HepG2 (cell line): ENCODE measurements at regions not wholly inside any gene's neighbourhood (a gene's known extent, or its start where the extent isn't known, plus 50 kb on each side); places are given as distances from the start of the nearest gene placed in this dataset.

Experiments used
- ATAC-seq: fragments of 200-7000 bp; cut with Tn5 transposase; 3 replicates; pipeline ENCODE4 v1.9.1; 2020; ENCODE audit warnings: mild to moderate bottlenecking, moderate library complexity
- BruUV-seq: library from RNA; stranded (reverse); fragments of 400-500 nt; replicated peaks from 2 replicates; lab custom pipeline; 2021; lab: Mats Ljungman, UMichigan
- CTCF ChIA-PET: fragments of 300-600 bp; formaldehyde crosslinking; extraction: SDS; loops from one replicate; lab custom pipeline; 2021; ENCODE audit warnings: low total read pairs, inconsistent platforms, low intra/inter-chr PET ratio; lab: Yijun Ruan, JAX
- POLR2A ChIA-PET: fragments of 350-600 bp; sonication (Branson Sonifier 250); formaldehyde crosslinking; loops from one replicate; lab custom pipeline; 2020; ENCODE audit warnings: antibody characterized with exemption, inconsistent platforms; lab: Yijun Ruan, JAX
- DNase-seq: peaks from one replicate; pipeline ENCODE4 v3.0.0-alpha.2; 2015; ENCODE audit warnings: low spot score
- FAIRE-seq: peaks from 3 replicates; lab custom pipeline; 2011; peaks lifted over from hg19 to GRCh38; lab: Jason Lieb, UNC
- H2AFZ ChIP-seq: one replicate; pipeline ENCODE4 v1.6.1; 2011; ENCODE audit warnings: low read length, inconsistent platforms
- H3K27ac ChIP-seq: fragments of 300-600 bp; 3 replicates; pipeline ENCODE4 v1.8.0; 2011; ENCODE audit warnings: mixed run types, mild to moderate bottlenecking, mixed read lengths, low read length, inconsistent platforms; ENCODE audit not compliant: insufficient read depth; ENCODE audit errors: extremely low read length
- H3K27me3 ChIP-seq, 2 experiments: fragments of 200-600 bp in 1 of 2; 2 replicates in 1 of 2; 3 replicates in 1 of 2; pipeline versions ENCODE4 v1.6.0 to v1.8.0; 2011; ENCODE audit warnings: low read length in 2 of 2, mild to moderate bottlenecking in 2 of 2, moderate library complexity in 2 of 2, inconsistent platforms in 1 of 2; ENCODE audit not compliant: insufficient read depth in 2 of 2, control insufficient read depth in 1 of 2
- H3K36me3 ChIP-seq, 2 experiments: fragments of 200-600 bp in 1 of 2; replicated peaks in 1 of 2; 2 replicates in 1 of 2; 3 replicates in 1 of 2; pipeline versions ENCODE4 v1.5.1 to v1.8.0; 2011; ENCODE audit warnings: low read length in 2 of 2, inconsistent platforms in 1 of 2; ENCODE audit not compliant: insufficient read depth in 2 of 2, control insufficient read depth in 1 of 2
- H3K4me1 ChIP-seq: 2 replicates; pipeline ENCODE4 v1.5.1; 2012; ENCODE audit warnings: low read length, inconsistent platforms; ENCODE audit not compliant: insufficient read depth
- H3K4me2 ChIP-seq: 2 replicates; pipeline ENCODE4 v1.6.0; 2011; ENCODE audit warnings: low read depth, low read length, inconsistent platforms
- H3K4me3 ChIP-seq, 3 experiments: fragments of 200-600 bp in 1 of 3; sonication (generic), shearing (Covaris generic) in 1 of 3; replicated peaks in 1 of 3; 2 replicates each; pipeline ENCODE4 v1.5.1; 2011 to 2016; ENCODE audit warnings: low read length in 3 of 3, inconsistent platforms in 2 of 3, low read depth in 2 of 3, mild to moderate bottlenecking in 2 of 3, control low read depth in 1 of 3, mixed read lengths in 1 of 3; ENCODE audit not compliant: insufficient read depth in 1 of 3
- H3K79me2 ChIP-seq: one replicate; pipeline ENCODE4 v1.6.1; 2011; ENCODE audit warnings: low read length, inconsistent platforms; ENCODE audit not compliant: insufficient read depth
- H3K9ac ChIP-seq: 2 replicates; pipeline ENCODE4 v1.6.0; 2011; ENCODE audit warnings: mild to moderate bottlenecking, low read depth, low read length, inconsistent platforms; ENCODE audit not compliant: insufficient read depth
- H3K9me3 ChIP-seq: 2 replicates; pipeline ENCODE4 v1.5.1; 2012; ENCODE audit warnings: mild to moderate bottlenecking, low read length
- H4K20me1 ChIP-seq: 2 replicates; pipeline ENCODE4 v1.6.0; 2011; ENCODE audit warnings: inconsistent platforms, mild to moderate bottlenecking, low read length, moderate library complexity; ENCODE audit not compliant: insufficient read depth
- CENPX ChIP-seq: sonication (generic); formaldehyde crosslinking; IDR thresholded peaks from 2 replicates; pipeline ENCODE4 v1.9.0; 2021; ENCODE audit warnings: mild to moderate bottlenecking, missing genetic modification reagents, moderate library complexity
- GTF3A ChIP-seq: sonication (generic); formaldehyde crosslinking; conservative IDR thresholded peaks from 2 replicates; pipeline ENCODE4 v1.4.0; 2020; ENCODE audit warnings: mild to moderate bottlenecking, missing genetic modification reagents
- PBX3 ChIP-seq: sonication (generic); formaldehyde crosslinking; IDR thresholded peaks from 2 replicates; pipeline ENCODE4 v1.8.1; 2023; ENCODE audit warnings: missing genetic modification reagents, inconsistent platforms, borderline replicate concordance
- RAD51 ChIP-seq: fragments of 450-650 bp; IDR thresholded peaks from 2 replicates; pipeline ENCODE4 v1.6.1; 2016; ENCODE audit warnings: borderline replicate concordance
- REXO4 ChIP-seq: sonication (generic); formaldehyde crosslinking; IDR thresholded peaks from 2 replicates; pipeline ENCODE4 v1.8.0; 2022; ENCODE audit warnings: missing genetic modification reagents, mild to moderate bottlenecking, borderline replicate concordance
- RNF2 ChIP-seq: fragments of 450-650 bp; conservative IDR thresholded peaks from 2 replicates; pipeline ENCODE4 v1.6.1; 2016; ENCODE audit warnings: low read depth
- ZBTB10 ChIP-seq: sonication (generic); formaldehyde crosslinking; IDR thresholded peaks from 2 replicates; pipeline ENCODE4 v1.4.0; 2020; ENCODE audit warnings: missing genetic modification reagents, borderline replicate concordance
- ZBTB7A ChIP-seq: sonication (generic); formaldehyde crosslinking; IDR thresholded peaks from 2 replicates; pipeline ENCODE4 v1.8.0; 2022; ENCODE audit warnings: mild to moderate bottlenecking, missing genetic modification reagents
- ZFAT ChIP-seq: sonication (generic); formaldehyde crosslinking; conservative IDR thresholded peaks from 2 replicates; pipeline ENCODE4 v1.8.1; 2023; ENCODE audit warnings: missing genetic modification reagents, inconsistent platforms
- ZFYVE20 ChIP-seq: sonication (generic); formaldehyde crosslinking; IDR thresholded peaks from 2 replicates; pipeline ENCODE4 v1.8.0; 2023; ENCODE audit warnings: low read depth, mild to moderate bottlenecking, moderate library complexity, missing genetic modification reagents, borderline replicate concordance
- ZNF646 ChIP-seq: sonication (generic); formaldehyde crosslinking; IDR thresholded peaks from 2 replicates; pipeline ENCODE4 v1.9.0; 2021; ENCODE audit warnings: mild to moderate bottlenecking, missing genetic modification reagents
- ZNF768 ChIP-seq: sonication (generic); formaldehyde crosslinking; IDR thresholded peaks from 2 replicates; pipeline ENCODE4 v1.4.0; 2020; ENCODE audit warnings: missing genetic modification reagents
- ZNF780A ChIP-seq: sonication (generic); formaldehyde crosslinking; IDR thresholded peaks from 2 replicates; pipeline ENCODE4 v1.8.0; 2022; ENCODE audit warnings: mild to moderate bottlenecking, missing genetic modification reagents, moderate library complexity
- ZNF891 ChIP-seq: sonication (generic); formaldehyde crosslinking; IDR thresholded peaks from 2 replicates; pipeline ENCODE4 v1.5.0; 2020; ENCODE audit warnings: mild to moderate bottlenecking, missing genetic modification reagents
- WGBS: methylation state at CpG from one replicate; pipeline ENCODE4 v1.1.6; 2017; ENCODE audit warnings: low lambda C conversion rate; 5-methylcytosine and 5-hydroxymethylcytosine counted together
- in situ Hi-C: cut with HindIII; loops from 2 replicates; pipeline ENCODE4 v1.10.0; 2017; ENCODE audit warnings: low pct_unique_long_range_greater_than_20kb; ENCODE audit not compliant: extremely low pct_ligation_motif_present
- intact Hi-C: fragments of 100-400 bp; cut with micrococcal nuclease; formaldehyde crosslinking; loops from one replicate; pipeline ENCODE4 v1.10.0; 2022; ENCODE audit not compliant: unreplicated experiment

- Histone ChIP-seq H3K4me1 (no peaks in the 10 kb centered on the region), H2AFZ (no peak overlapping the region), H3K27ac (no peak overlapping the region), H3K9me3 (no peaks in the 10 kb centered on the region), H3K4me3 (no peak overlapping the region), H3K79me2 (no peaks in the 10 kb centered on the region), H3K4me2 (no peak overlapping the region), H3K27me3 (peaks cover 1 to 7% of the 10 kb centered on the region in 2 experiments; a peak in 2 of 5 replicates), H3K36me3 (no peaks in the 10 kb centered on the region), H3K9ac (no peak overlapping the region), H4K20me1 (no peaks in the 10 kb centered on the region; the same call in 1 of the 2 replicates)
- CTCF ChIA-PET: no interaction called here
- in situ Hi-C loops (no loop called here), intact Hi-C loops (no loop called here)
- BruUV-seq: no TSS peak
- POLR2A ChIA-PET: no interaction called here
- FAIRE-seq: no peak
- no peak for DNase-seq
- no peak for ATAC-seq
- 48% methylated on average over 10 of the region's 10 CpGs for WGBS
- TF ChIP-seq PBX3 (CRISPR knock-in tag): no peak
- no peak for TF ChIP-seq ZNF780A (CRISPR knock-in tag)
- no peak for TF ChIP-seq ZNF768 (CRISPR knock-in tag)
- TF ChIP-seq RAD51: no peak
- TF ChIP-seq ZBTB10 (CRISPR knock-in tag): no peak
- TF ChIP-seq ZFAT (CRISPR knock-in tag): no peak
- 0 out of 2 replicates have a peak, but pooled peaks have one; percentile 41 for TF ChIP-seq ZFYVE20
- peak; percentile 77 for TF ChIP-seq ZNF646 (CRISPR knock-in tag)
- TF ChIP-seq ZBTB7A: no peak
- TF ChIP-seq ZNF891 (CRISPR knock-in tag): no peak
- no peak for TF ChIP-seq CENPX (CRISPR knock-in tag)
- no peak for TF ChIP-seq GTF3A
- no peak for TF ChIP-seq REXO4
- TF ChIP-seq RNF2: no peak
These were observed 204.7 kb downstream of the UACA start for GRCh38 chr15:70558406-70559264.
